Stimulated activated CD8-positive, alpha-beta memory T cell treated with anti-CD3 and anti-CD28 coated beads, Interleukin-12 subunit alpha, Interleukin-12 subunit beta, amount 100 ng/mL, for 1 hour (primary cell): ENCODE measurements at regions not wholly inside any gene's neighbourhood (a gene's known extent, or its start where the extent isn't known, plus 50 kb on each side); places are given as distances from the start of the nearest gene placed in this dataset.
"Not testable (repeated sequence)": the region's sequence is repeated elsewhere in the genome, so short reads cannot be mapped to it uniquely, and the experiment has no call there.

Experiments
- DNase-seq: peaks from one replicate; pipeline ENCODE4 v3.0.0-alpha.2; 2020; ENCODE audit warnings: low read depth

GRCh38 chr4:189697675-189698245, 242.9 kb upstream of the FRG1 start:
- not testable (repeated sequence) for DNase-seq

GRCh38 chr4:189703000-189703399, 237.7 kb upstream of the FRG1 start:
- DNase-seq = not testable (repeated sequence)

- DNase-seq = not testable (repeated sequence)
Observed at GRCh38 chr4:189706821-189707220, 233.9 kb upstream of the FRG1 start.

GRCh38 chr4:189707227-189707626, 233.4 kb upstream of the FRG1 start:
- DNase-seq = not testable (repeated sequence)

- DNase-seq = not testable (repeated sequence)
Observed at GRCh38 chr4:189711956-189712355, 228.7 kb upstream of the FRG1 start.

GRCh38 chr4:189721016-189721993, 219.4 kb upstream of the FRG1 start:
- DNase-seq = not testable (repeated sequence)

GRCh38 chr4:189722324-189723003, 218.2 kb upstream of the FRG1 start:
- DNase-seq = not testable (repeated sequence)

- DNase-seq = not testable (repeated sequence)
Observed at GRCh38 chr4:189727982-189728638, 212.6 kb upstream of the FRG1 start.

GRCh38 chr4:189731989-189732388, 208.7 kb upstream of the FRG1 start:
- DNase-seq = not testable (repeated sequence)

GRCh38 chr4:189733507-189733906, 207.2 kb upstream of the FRG1 start:
- DNase-seq = not testable (repeated sequence)

- not testable (repeated sequence) for DNase-seq
Observed at GRCh38 chr4:189734648-189735267, 205.9 kb upstream of the FRG1 start.

GRCh38 chr4:189736656-189737055, 204.0 kb upstream of the FRG1 start:
- DNase-seq = not testable (repeated sequence)

- not testable (repeated sequence) for DNase-seq
Observed at GRCh38 chr4:189740118-189740517, 200.6 kb upstream of the FRG1 start.

GRCh38 chr4:189740873-189741272, 199.8 kb upstream of the FRG1 start:
- DNase-seq = no peak

- DNase-seq = not testable (repeated sequence)
Observed at GRCh38 chr4:189753092-189753491, 187.6 kb upstream of the FRG1 start.

GRCh38 chr4:189763583-189763982, 177.1 kb upstream of the FRG1 start:
- DNase-seq = no peak

GRCh38 chr4:189765301-189765700, 175.4 kb upstream of the FRG1 start:
- DNase-seq = no peak

GRCh38 chr4:189765736-189766135, 174.9 kb upstream of the FRG1 start:
- no peak for DNase-seq

- DNase-seq = no peak
Observed at GRCh38 chr4:189767941-189768340, 172.7 kb upstream of the FRG1 start.

GRCh38 chr4:189769131-189769530, 171.5 kb upstream of the FRG1 start:
- no peak for DNase-seq

GRCh38 chr4:189771696-189772361, 168.8 kb upstream of the FRG1 start:
- DNase-seq = no peak
